B cell (primary cell): ENCODE measurements at regions not wholly inside any gene's neighbourhood (a gene's known extent, or its start where the extent isn't known, plus 50 kb on each side); places are given as distances from the start of the nearest gene placed in this dataset.

Experiments
- CTCF ChIP-seq: fragments of 200-600 bp; IDR thresholded peaks from one replicate; pipeline ENCODE4 v1.8.0; 2022; ENCODE audit warnings: antibody characterized with exemption, mild to moderate bottlenecking
- EZH2 ChIP-seq: IDR thresholded peaks from 2 replicates; pipeline ENCODE4 v1.6.1; 2012; ENCODE audit warnings: borderline replicate concordance, low read depth, mild to moderate bottlenecking, moderate library complexity, low read length; ENCODE audit not compliant: insufficient read depth, poor library complexity, severe bottlenecking

GRCh38 chr15:95556225-95556624, 774.3 kb upstream of the NR2F2 start:
- TF ChIP-seq CTCF (no peak), EZH2 (no peak)
